HG03565 (cell line): ENCODE measurements at regions not wholly inside any gene's neighbourhood (a gene's known extent, or its start where the extent isn't known, plus 50 kb on each side); places are given as distances from the start of the nearest gene placed in this dataset.
A peak's percentile ranks its signal among the peaks of the same experiment; 100 is the strongest.
"Not testable (repeated sequence)": the region's sequence is repeated elsewhere in the genome, so short reads cannot be mapped to it uniquely, and the experiment has no call there.

Experiments
- ATAC-seq: cut with Tn5 transposase; IDR thresholded peaks from one replicate; pipeline ENCODE4 v1.9.1; 2021; ENCODE audit warnings: mild to moderate bottlenecking, moderate library complexity; ENCODE audit not compliant: unreplicated experiment

DNA sequence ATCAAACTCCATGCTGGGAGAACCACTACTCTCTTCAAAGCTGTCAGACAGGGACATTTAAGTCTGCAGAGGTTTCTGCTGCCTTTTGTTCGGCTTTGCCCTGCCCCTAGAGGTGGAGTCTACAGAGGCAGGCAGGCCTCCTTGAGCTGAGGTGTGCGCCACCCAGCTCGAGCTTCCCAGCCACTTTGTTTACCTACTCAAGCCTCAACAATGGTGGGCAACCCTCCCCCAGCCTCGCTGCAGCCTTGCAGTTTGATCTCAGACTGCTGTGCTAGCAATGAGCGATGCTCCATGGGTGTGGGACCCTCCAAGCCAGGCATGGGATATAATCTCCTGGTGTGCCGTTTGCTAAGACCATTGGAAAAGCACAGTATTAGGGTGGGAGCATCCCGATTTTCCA is 185.3 kb downstream of the COX18 start:
- ATAC-seq = not testable (repeated sequence)

GRCh38 chr4:72876946-72877345 is 192.6 kb downstream of the COX18 start:
- ATAC-seq = no peak

GRCh38 chr4:72875545-72875944 is 194.0 kb downstream of the COX18 start:
- no peak for ATAC-seq

DNA sequence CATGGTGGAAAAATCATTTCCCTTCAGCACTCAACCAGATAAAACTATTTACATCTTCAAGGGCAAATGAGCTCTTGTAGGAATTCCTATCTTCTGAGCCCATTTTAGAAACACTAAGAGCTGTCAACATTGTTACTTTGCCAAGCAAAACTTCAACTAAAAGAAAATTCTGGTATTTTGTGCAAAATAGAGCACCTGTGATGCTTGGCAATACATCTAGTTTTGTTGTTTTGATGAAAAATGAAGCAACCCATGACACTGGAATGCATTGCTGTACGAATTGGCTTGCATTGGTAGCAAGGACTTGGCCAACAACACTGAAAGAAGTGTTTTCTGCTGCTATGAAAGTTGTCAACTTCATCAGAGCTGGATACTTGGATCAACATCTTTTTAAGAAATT is 194.4 kb downstream of the COX18 start:
- no peak for ATAC-seq

DNA sequence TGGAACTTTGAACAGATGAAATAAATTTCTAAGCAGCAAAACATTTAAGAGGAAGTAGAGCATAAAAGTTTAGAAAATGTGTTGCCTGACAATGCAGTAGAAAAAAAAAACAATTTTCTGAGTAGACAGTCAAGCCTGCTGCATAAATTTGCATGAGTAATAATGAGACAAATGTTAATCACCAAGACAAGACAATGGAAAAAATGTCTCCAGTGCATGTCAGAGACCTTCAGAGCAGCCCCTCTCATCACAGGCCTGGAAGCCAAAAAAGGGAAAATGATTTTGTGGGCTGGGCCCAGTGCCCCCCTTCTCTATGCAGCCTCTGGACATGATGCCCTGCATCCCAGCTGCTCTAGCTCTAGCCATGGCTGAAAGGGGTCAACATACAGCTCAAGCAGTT is 204.6 kb downstream of the COX18 start:
- no peak for ATAC-seq

- ATAC-seq = not testable (repeated sequence)
Measured at GRCh38 chr4:72864277-72864676, 205.2 kb downstream of the COX18 start.

GRCh38 chr4:72860766-72861165 is 208.8 kb downstream of the COX18 start:
- ATAC-seq = no peak

GRCh38 chr4:72858328-72858727 is 211.2 kb downstream of the COX18 start:
- ATAC-seq = peak; percentile 61

DNA sequence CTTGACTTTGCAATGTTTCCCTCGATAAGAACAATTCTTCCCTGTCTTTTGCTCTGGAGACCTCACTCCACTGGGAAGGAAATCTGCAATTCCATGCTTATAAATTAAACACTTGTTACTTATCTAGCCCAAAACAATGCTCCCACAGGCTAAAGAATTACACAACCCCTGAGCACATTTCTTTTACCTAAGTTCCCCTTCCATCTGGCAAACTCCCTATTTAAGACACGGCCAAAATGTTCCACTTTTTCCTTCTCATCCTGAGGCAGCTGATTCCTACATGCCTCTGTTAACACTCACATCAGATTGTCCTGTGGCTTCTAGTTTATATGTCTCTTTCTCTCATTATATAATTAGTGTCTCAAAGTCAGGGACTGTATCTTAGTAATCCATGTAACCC is 211.7 kb downstream of the COX18 start:
- ATAC-seq = no peak

- no peak for ATAC-seq
Measured at GRCh38 chr4:72857216-72857615, 212.3 kb downstream of the COX18 start.

DNA sequence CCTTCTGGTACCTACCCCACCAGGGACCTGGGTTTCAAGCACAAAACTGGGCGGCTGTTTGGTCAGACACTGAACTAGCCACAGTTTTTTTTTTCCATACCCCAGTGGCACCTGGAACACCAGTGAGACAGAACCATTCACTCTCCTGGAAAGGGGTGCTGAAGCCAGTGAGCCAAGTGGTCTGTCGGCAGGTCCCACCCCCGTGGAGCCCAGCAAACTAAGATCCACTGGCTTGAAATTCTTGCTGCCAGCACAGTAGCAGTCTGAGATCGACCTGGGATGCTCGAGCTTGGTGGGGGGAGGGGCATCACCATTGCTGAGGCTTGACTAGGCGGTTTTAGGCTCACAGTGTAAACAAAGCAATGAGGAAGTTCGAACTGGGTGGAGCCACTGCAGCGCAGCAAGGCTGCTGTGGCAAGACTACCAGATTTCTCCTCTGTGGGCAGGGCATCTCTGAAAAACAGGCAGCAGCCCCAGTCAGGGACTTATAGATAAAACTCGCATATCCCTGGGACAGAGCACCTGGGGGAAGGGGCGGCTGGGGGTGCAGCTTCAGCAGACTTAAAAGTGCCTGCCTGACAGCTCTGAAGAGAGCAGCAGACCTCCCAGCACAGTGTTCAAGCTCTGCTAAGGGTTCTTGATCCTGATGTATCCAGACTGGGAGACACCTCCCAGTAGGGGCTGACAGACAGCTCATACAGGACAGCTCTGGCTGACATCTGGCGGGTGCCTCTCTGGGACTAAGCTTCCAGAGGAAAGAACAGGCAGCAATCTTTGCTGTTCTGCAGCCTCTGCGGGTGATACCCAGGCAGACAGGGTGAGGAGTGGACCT is 223.0 kb downstream of the COX18 start:
- ATAC-seq = no peak

DNA sequence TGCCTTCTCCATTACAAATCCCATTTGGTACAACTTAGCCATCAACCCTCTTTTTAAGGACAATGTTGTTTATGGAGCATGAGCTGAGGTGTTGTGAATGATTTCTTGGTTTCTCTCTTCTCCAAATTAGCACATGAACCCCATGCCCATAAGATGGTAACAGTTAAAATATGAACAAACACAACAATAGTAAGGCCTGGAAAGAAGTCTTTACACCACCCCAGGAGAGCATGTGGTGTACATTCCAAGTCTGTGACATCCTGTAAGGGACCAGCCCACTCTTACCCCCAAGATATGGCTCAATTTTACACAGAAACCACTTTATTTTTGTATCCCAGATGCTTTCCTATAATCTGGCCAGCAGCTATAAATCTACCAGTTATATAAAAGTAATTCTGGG is 226.1 kb downstream of the COX18 start:
- ATAC-seq = no peak

- no peak for ATAC-seq
Measured at GRCh38 chr4:72842323-72842722, 227.2 kb downstream of the COX18 start.

DNA sequence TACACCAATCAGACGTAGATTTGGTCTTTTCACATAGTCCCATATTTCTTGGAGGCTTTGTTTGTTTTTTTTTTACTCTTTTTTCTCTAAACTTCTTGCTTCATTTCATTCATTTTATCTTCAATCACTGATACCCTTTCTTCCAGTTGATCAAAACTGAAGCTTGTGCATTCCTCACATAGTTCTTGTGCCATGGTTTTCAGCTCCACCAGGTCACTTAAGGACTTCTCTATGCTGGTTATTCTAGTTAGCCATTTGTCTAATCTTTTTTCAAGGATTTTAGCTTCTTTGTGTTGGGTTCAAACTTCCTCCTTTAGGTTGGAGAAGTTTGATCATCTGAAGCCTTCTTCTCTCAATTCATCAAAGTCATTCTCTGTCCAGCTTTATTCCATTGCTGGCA is 229.3 kb downstream of the COX18 start:
- ATAC-seq = not testable (repeated sequence)

- no peak for ATAC-seq
Measured at GRCh38 chr4:72828864-72829263, 240.7 kb downstream of the COX18 start.

DNA sequence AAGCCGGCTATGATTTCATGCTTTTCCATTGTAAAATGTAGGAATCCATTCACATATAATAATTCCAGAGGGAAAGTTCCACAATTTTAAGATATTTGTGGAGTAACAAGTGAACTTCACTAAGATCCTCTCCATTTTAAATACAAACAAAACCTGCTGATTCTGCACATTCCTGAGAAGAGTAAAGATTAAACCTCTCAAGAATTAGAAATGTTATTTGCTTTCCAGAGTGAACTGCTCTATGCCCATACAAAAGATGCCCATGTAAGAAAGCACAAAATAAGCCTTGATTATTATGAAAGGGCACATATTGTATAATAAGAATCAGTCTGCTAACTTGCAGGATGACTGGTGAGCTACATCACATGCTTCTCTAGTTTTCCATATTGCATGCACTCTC is 241.5 kb downstream of the COX18 start:
- no peak for ATAC-seq

- ATAC-seq = no peak
Measured at GRCh38 chr4:72820107-72820506, 249.4 kb downstream of the COX18 start.

- ATAC-seq = no peak
Measured at GRCh38 chr4:72817012-72817411, 248.0 kb upstream of the ADAMTS3 start.

DNA sequence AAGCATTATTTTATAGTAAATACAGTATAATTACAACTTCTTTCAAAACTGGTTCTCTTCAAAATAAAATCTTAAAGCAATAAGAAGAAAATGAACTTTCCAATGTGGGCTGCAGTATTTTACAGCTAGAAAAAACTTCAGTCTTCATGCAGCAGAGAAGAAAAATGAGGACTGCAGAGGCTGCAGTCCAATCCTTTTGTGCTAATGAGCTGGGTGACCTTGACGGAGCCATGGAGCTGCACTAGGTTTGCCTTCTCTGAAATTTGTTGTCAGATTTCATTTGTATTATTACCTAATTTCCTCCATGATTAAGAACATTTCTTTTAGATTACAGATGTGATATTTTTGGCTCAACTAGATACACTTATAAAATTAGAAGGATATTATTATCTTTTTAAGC is 245.2 kb upstream of the ADAMTS3 start:
- ATAC-seq = no peak

DNA sequence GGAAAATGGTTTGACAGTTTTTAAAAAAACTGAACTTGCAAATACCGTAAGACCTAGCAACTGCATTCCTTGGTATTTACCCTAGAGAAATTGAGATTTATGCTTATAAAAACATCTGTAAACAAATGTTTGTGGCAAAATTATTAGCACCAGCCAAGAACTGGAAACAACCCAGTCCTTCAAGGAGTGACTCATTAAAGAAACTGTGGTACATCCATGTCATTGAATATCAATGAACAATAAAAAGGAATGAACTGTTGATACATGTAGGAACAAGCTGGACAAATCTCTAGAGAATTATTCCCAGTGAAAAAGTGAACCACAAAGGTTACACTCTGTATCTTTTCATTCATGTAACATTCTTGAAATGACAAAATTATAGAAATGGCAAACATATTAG is 240.2 kb upstream of the ADAMTS3 start:
- ATAC-seq = no peak

DNA sequence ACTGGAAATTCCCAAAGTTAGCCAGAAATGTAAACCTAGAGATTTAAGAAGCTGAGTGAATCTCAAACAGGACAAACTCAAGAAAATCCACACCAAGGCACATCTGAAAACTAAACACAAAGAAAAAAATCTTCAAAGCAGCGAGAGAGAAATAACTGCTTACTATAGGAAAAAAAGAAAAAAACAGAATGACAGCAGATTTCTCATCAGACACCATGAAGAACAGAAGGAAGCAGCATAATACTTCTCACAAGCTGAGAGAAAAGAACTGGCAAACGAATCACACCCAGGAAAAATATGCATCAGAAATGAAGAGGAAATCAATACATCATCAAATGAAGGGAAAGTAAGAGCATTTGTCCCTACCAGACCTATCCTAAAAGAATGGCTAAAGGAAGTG is 236.3 kb upstream of the ADAMTS3 start:
- no peak for ATAC-seq

GRCh38 chr4:72797486-72797885 is 228.5 kb upstream of the ADAMTS3 start:
- ATAC-seq = no peak

DNA sequence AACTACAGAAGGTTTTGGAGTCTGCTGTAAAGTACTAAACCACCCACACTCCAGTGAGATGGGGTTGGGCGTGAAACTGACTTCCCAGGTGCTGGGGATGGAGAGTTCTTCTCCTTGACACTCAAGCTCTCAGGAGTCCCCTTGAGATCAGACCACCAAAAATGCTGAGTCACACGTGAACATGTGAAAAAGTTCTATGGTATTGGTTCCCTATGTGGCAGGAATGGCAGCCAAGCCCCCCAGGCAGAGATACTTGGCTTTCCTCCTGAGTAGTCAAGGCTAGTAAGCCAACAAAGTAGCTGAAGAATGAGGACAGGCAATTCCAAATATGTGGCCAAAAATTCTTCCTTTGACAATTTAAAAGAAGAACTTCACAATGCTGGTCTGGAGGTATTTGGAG is 222.0 kb upstream of the ADAMTS3 start:
- ATAC-seq = no peak
